PFSK-1 (cell line): ENCODE measurements at regions not wholly inside any gene's neighbourhood (a gene's known extent, or its start where the extent isn't known, plus 50 kb on each side); places are given as distances from the start of the nearest gene placed in this dataset.

Experiments used
- FOXP2 ChIP-seq: optimal IDR thresholded peaks from 2 replicates; pipeline ENCODE3; 2011; ENCODE audit warnings: borderline replicate concordance, control low read depth, inconsistent platforms; ENCODE audit not compliant: insufficient read depth; ENCODE audit errors: extremely low read length, extremely low read depth
- POLR2AphosphoS5 ChIP-seq: IDR thresholded peaks from 2 replicates; pipeline ENCODE4 v1.6.1; 2012; ENCODE audit warnings: low read depth, mild to moderate bottlenecking, control low read depth, low read length, moderate library complexity
- SIN3A ChIP-seq: IDR thresholded peaks from 2 replicates; pipeline ENCODE4 v1.6.1; 2012; ENCODE audit warnings: mild to moderate bottlenecking, low read length, moderate library complexity, borderline replicate concordance; ENCODE audit not compliant: insufficient read depth
- TAF1 ChIP-seq: IDR thresholded peaks from 2 replicates; pipeline ENCODE4 v1.6.1; 2012; ENCODE audit warnings: low read length, control low read depth, borderline replicate concordance; ENCODE audit not compliant: insufficient read depth
- TF ChIP-seq, protein P1 (sequence below), 2 experiments: IDR thresholded peaks; 2 replicates each; pipeline versions ENCODE4 v1.6.1 to v1.8.0; 2011 to 2012; ENCODE audit warnings: low read depth in 2 of 2, low read length in 2 of 2, control low read depth in 1 of 2, inconsistent platforms in 1 of 2, mild to moderate bottlenecking in 1 of 2, moderate library complexity in 1 of 2; ENCODE audit not compliant: insufficient read depth in 1 of 2

GRCh38 chr2:66228128-66228547 is 206.8 kb upstream of the MEIS1 start:
- TF ChIP-seq TAF1 (no peak), SIN3A (no peak), FOXP2 (no peak), POLR2AphosphoS5 (no peak)
- TF ChIP-seq, protein P1, sequence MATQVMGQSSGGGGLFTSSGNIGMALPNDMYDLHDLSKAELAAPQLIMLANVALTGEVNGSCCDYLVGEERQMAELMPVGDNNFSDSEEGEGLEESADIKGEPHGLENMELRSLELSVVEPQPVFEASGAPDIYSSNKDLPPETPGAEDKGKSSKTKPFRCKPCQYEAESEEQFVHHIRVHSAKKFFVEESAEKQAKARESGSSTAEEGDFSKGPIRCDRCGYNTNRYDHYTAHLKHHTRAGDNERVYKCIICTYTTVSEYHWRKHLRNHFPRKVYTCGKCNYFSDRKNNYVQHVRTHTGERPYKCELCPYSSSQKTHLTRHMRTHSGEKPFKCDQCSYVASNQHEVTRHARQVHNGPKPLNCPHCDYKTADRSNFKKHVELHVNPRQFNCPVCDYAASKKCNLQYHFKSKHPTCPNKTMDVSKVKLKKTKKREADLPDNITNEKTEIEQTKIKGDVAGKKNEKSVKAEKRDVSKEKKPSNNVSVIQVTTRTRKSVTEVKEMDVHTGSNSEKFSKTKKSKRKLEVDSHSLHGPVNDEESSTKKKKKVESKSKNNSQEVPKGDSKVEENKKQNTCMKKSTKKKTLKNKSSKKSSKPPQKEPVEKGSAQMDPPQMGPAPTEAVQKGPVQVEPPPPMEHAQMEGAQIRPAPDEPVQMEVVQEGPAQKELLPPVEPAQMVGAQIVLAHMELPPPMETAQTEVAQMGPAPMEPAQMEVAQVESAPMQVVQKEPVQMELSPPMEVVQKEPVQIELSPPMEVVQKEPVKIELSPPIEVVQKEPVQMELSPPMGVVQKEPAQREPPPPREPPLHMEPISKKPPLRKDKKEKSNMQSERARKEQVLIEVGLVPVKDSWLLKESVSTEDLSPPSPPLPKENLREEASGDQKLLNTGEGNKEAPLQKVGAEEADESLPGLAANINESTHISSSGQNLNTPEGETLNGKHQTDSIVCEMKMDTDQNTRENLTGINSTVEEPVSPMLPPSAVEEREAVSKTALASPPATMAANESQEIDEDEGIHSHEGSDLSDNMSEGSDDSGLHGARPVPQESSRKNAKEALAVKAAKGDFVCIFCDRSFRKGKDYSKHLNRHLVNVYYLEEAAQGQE (IDR thresholded peaks at IDR 0.05; ENCODE audit: insufficient read depth in 1 of 2, low read depth in 2 of 2, low read length in 2 of 2), result no peak

DNA sequence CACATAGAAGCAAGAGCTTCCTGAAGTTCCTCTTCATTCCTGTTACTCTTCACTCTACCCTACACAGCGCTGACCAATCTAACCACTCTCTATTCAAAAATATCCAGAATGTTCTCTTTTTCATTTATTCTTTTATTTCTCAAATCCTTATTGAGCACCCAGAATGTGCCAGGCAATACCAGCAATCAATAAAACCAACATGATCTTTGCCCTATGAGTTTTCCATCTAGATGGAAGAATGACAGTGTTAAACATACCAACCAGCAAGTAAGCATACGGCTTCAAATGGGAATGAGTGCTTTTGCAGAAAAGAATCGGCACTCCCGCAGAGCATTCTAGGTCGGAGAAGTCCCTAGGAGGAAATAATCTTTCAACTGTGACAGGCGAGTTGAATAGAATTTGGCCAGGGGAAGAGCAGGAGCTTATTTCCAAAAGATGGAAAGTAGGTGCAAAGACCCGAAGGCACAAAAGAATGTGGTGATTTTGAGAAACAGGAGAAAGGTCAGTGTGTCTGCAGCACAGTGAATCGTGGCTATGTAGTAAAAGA is 217.8 kb upstream of the MEIS1 start:
- TF ChIP-seq, protein P1 (IDR thresholded peaks at IDR 0.05; ENCODE audit: insufficient read depth in 1 of 2, low read depth in 2 of 2, low read length in 2 of 2), result no peak
- no peak for TF ChIP-seq TAF1
- TF ChIP-seq FOXP2, result no peak
- no peak for TF ChIP-seq SIN3A
- TF ChIP-seq POLR2AphosphoS5, result no peak

DNA sequence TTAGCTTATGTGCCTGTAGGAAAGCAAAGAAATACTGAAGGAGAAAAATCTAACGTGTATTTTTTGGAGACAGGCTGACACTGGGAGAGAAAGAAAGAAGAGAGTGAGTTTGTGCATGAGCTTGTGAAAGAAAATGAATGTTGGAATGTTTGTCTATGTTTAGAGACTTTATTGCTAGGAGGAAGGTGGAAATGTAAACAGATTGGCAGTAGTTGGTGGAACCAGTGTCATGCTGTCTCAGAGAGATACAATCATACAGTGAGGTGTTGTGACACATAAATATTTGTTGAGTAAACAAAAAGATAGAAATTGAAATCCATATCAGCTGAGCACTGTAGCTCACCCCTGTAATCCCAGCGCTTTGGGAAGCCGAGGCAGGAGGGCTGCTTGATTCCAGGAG is 222.2 kb upstream of the MEIS1 start:
- TF ChIP-seq, protein P1 (IDR thresholded peaks at IDR 0.05; ENCODE audit: insufficient read depth in 1 of 2, low read depth in 2 of 2, low read length in 2 of 2), result no peak
- no peak for TF ChIP-seq SIN3A
- TF ChIP-seq FOXP2, result no peak
- TF ChIP-seq TAF1, result no peak
- TF ChIP-seq POLR2AphosphoS5, result no peak

GRCh38 chr2:66202586-66202985 is 232.3 kb upstream of the MEIS1 start:
- TF ChIP-seq, protein P1 (IDR thresholded peaks at IDR 0.05; ENCODE audit: insufficient read depth in 1 of 2, low read depth in 2 of 2, low read length in 2 of 2), result no peak
- TF ChIP-seq SIN3A (no peak), TAF1 (no peak), POLR2AphosphoS5 (no peak), FOXP2 (no peak)
